ENCODE measurements at regions not wholly inside any gene's neighbourhood (a gene's known extent, or its start where the extent isn't known, plus 50 kb on each side); places are given as distances from the start of the nearest gene placed in this dataset.

DNA sequence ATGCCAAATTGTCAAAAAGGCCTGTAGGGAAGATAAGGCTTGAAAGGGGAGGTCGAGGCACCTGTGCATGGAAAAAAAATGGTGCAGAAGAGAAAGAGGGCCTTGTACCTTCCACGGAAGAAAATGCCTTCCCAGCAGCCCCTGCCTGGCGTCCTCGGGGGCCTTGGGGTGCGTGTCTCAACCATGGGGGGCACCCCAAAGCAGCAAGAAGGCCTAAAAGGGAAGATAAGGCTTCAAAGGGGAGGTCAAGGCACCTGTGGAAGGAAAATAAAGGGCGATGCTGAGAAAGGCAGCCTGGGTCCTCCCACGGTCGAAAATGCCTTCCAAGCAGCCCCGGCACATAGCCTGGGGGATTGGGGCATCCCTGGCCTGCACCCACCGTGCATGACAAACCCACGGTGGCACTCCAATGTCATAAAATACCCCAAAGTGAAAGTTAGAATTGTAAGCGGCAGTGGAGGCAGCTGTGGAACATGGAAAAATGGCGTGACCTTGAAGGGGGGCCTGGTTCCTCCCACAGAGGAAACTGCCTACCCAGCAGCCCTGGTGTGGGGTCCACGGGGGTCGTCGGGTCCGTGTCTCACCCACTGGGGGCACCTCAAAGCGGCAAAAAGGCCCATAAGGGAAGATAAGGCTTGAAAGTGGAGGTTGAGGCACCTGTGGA is 275.0 kb downstream of the ALG10 start:
- Histone ChIP-seq H2AFZ (ENCODE audit: low read length) (no peak overlapping the region), H3K79me2 (ENCODE audit: insufficient read depth, low read length) (no peaks in the 10 kb centered on the region), H3K9me2 (replicated peaks; ENCODE audit: low read depth, low read length) (no peaks in the 10 kb centered on the region), H3K4me2 (ENCODE audit: low read depth, low read length, poor library complexity, severe bottlenecking) (no peak overlapping the region), H3K36me3 (ENCODE audit: insufficient read depth, low read length) (no peaks in the 10 kb centered on the region), H3K27me3 (ENCODE audit: insufficient read depth, low read length, poor library complexity, severe bottlenecking) (no peaks in the 10 kb centered on the region), H4K20me1 (ENCODE audit: insufficient read depth, low read length, poor library complexity, severe bottlenecking) (no peaks in the 10 kb centered on the region), H3K4me1 (ENCODE audit: insufficient read depth, low read length, poor library complexity, severe bottlenecking) (no peaks in the 10 kb centered on the region), H3K9ac (ENCODE audit: low read depth, low read length, poor library complexity, severe bottlenecking) (no peak overlapping the region), H3K9me3 (ENCODE audit: insufficient read depth, low read depth, low read length) (peaks cover 20% of the 10 kb centered on the region; the same call in 1 of the 2 replicates), H3K4me3 (ENCODE audit: low read length, poor library complexity, severe bottlenecking) (no peak overlapping the region), H3F3A (ENCODE audit: low read depth) (no peaks in the 10 kb centered on the region)
- TF ChIP-seq, protein P1, sequence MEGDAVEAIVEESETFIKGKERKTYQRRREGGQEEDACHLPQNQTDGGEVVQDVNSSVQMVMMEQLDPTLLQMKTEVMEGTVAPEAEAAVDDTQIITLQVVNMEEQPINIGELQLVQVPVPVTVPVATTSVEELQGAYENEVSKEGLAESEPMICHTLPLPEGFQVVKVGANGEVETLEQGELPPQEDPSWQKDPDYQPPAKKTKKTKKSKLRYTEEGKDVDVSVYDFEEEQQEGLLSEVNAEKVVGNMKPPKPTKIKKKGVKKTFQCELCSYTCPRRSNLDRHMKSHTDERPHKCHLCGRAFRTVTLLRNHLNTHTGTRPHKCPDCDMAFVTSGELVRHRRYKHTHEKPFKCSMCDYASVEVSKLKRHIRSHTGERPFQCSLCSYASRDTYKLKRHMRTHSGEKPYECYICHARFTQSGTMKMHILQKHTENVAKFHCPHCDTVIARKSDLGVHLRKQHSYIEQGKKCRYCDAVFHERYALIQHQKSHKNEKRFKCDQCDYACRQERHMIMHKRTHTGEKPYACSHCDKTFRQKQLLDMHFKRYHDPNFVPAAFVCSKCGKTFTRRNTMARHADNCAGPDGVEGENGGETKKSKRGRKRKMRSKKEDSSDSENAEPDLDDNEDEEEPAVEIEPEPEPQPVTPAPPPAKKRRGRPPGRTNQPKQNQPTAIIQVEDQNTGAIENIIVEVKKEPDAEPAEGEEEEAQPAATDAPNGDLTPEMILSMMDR (conservative IDR thresholded peaks at IDR 0.05; ENCODE audit: low read length), result no peak

DNA sequence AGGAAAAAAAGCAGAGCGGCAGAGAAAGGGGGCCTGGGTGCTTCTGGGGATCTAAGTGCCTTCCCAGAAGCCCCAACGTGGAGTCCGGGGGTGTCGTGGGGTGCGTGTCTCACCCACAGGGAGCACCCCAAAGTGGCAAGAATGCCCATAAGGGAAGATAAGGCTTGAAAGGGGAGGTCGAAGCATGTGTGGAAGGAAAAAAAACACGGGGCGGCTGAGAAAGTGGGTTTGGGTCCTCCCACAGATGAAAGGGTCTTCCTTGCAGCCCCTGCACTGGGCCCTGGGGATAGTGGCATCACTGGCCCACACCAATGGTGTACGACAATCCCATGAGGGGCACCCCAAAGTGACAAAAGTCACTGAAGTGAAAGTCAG is 275.5 kb downstream of the ALG10 start:
- Histone ChIP-seq H3K36me3 (ENCODE audit: insufficient read depth, low read length) (no peaks in the 10 kb centered on the region), H4K20me1 (ENCODE audit: insufficient read depth, low read length, poor library complexity, severe bottlenecking) (no peaks in the 10 kb centered on the region), H3K9me3 (ENCODE audit: insufficient read depth, low read depth, low read length) (peaks cover 20% of the 10 kb centered on the region; the same call in 1 of the 2 replicates), H3K9me2 (replicated peaks; ENCODE audit: low read depth, low read length) (no peaks in the 10 kb centered on the region), H3K79me2 (ENCODE audit: insufficient read depth, low read length) (no peaks in the 10 kb centered on the region), H3K9ac (ENCODE audit: low read depth, low read length, poor library complexity, severe bottlenecking) (no peak overlapping the region), H3K4me1 (ENCODE audit: insufficient read depth, low read length, poor library complexity, severe bottlenecking) (no peaks in the 10 kb centered on the region), H2AFZ (ENCODE audit: low read length) (no peak overlapping the region), H3K27me3 (ENCODE audit: insufficient read depth, low read length, poor library complexity, severe bottlenecking) (no peaks in the 10 kb centered on the region), H3K4me3 (ENCODE audit: low read length, poor library complexity, severe bottlenecking) (no peak overlapping the region), H3K4me2 (ENCODE audit: low read depth, low read length, poor library complexity, severe bottlenecking) (no peak overlapping the region), H3F3A (ENCODE audit: low read depth) (no peaks in the 10 kb centered on the region)
- TF ChIP-seq, protein P1 (conservative IDR thresholded peaks at IDR 0.05; ENCODE audit: low read length), result no peak
- no peak for TF ChIP-seq EZH2phosphoT487 (IDR thresholded peaks at IDR 0.05; ENCODE audit: borderline replicate concordance)

DNA sequence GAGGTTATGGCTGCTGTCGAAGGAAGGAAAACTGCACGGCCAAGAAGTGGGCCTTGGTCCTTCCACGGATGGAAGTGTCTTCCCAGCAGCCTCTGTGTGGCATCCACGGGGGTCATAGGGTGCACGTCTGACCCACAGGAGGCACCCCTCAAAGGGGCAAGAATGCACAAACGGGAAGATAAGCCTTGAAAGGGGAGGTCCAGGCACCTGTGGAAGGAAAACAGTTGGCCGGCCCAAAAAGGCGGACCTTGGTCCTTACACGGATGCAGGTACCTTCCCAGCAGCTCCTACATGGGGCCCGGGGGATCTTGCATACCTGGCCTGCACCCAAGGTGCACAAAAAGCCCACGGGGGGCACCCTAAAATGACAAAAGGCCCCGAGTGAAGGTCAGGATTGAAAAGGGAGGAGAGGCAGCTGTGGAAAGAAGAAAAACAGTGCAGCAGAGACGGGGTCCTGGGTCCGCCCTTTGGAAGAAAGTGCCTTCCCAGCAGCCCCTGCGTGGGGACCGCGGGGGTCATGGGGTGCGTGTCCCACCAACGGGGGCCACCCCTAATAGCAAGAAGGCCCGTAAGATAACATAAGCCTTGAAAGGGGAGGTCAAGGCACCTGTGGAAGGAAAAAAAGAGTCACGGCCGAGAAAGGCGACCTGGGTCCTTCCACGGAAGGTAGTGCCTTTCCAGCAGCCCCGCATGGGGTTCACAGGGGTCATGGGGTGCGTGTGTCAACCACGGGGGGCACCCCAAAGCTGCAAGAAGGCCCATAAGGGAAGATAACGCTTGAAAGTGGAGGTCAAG is 276.1 kb downstream of the ALG10 start:
- Histone ChIP-seq H3K4me3 (ENCODE audit: low read length, poor library complexity, severe bottlenecking) (no peak overlapping the region), H3K9me3 (ENCODE audit: insufficient read depth, low read depth, low read length) (peaks cover 23% of the 10 kb centered on the region; the same call in 1 of the 2 replicates), H3K79me2 (ENCODE audit: insufficient read depth, low read length) (no peaks in the 10 kb centered on the region), H2AFZ (ENCODE audit: low read length) (no peak overlapping the region), H3K36me3 (ENCODE audit: insufficient read depth, low read length) (no peaks in the 10 kb centered on the region), H3K9ac (ENCODE audit: low read depth, low read length, poor library complexity, severe bottlenecking) (no peak overlapping the region), H3K4me2 (ENCODE audit: low read depth, low read length, poor library complexity, severe bottlenecking) (no peak overlapping the region), H3K4me1 (ENCODE audit: insufficient read depth, low read length, poor library complexity, severe bottlenecking) (no peaks in the 10 kb centered on the region), H3K27me3 (ENCODE audit: insufficient read depth, low read length, poor library complexity, severe bottlenecking) (no peaks in the 10 kb centered on the region), H4K20me1 (ENCODE audit: insufficient read depth, low read length, poor library complexity, severe bottlenecking) (no peaks in the 10 kb centered on the region), H3F3A (ENCODE audit: low read depth) (no peaks in the 10 kb centered on the region), H3K9me2 (replicated peaks; ENCODE audit: low read depth, low read length) (no peaks in the 10 kb centered on the region)
- TF ChIP-seq, protein P1 (conservative IDR thresholded peaks at IDR 0.05; ENCODE audit: low read length), result no peak
- no peak for TF ChIP-seq EZH2phosphoT487 (IDR thresholded peaks at IDR 0.05; ENCODE audit: borderline replicate concordance)

All from Loucy (cell line).